Spleen (tissue), 7 donors: ENCODE measurements at regions not wholly inside any gene's neighbourhood (a gene's known extent, or its start where the extent isn't known, plus 50 kb on each side); places are given as distances from the start of the nearest gene placed in this dataset.

Source experiments
- POLR2A ChIP-seq, 3 donors: fragments of 450-650 bp; IDR thresholded peaks; one replicate each; pipeline ENCODE4 v1.5.1; 2017; ENCODE audit warnings: antibody characterized with exemption in 3 of 3, mild to moderate bottlenecking in 1 of 3
- TF ChIP-seq, protein P1 (sequence below), 11 experiments: fragments of 200-600 bp in 7 of 11; fragments of 450-650 bp in 4 of 11; sonication (generic) in 4 of 11; IDR thresholded peaks in 8 of 11; conservative IDR thresholded peaks in 3 of 11; 1 replicate in 7 of 11; 2 replicates in 4 of 11; pipeline versions ENCODE4 v1.4.0 to v1.8.0; 2016 to 2021; ENCODE audit warnings: antibody characterized with exemption in 11 of 11, inconsistent platforms in 4 of 11, mild to moderate bottlenecking in 1 of 11
- donor health status: DM: no; HTN: no; CAD: no; lungs with moderate emphysema.
- donor health status: DM: no; HTN: no; CAD: no.
- donor health status: DM: no; HTN: no; CAD: no.

DNA sequence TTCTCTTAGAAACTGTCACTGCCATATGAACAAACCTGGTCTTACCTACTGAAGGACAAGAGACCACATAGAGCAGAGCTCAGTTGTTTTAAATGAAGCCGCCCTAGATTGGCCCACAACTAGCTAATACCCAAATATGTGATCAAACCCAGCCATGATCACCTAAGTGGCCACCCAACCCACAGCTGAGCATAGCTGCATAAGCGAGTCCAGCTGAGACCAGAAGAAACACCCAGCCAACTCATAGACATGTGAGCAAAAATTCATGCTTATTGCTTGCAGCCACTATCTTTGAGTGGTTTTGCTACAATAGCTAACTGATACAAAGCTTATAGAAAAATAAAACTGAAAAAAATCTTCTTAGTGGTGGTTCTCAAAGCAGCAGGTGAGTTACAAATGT, 124.3 kb upstream of the CPNE4 start:
- TF ChIP-seq, protein P1, sequence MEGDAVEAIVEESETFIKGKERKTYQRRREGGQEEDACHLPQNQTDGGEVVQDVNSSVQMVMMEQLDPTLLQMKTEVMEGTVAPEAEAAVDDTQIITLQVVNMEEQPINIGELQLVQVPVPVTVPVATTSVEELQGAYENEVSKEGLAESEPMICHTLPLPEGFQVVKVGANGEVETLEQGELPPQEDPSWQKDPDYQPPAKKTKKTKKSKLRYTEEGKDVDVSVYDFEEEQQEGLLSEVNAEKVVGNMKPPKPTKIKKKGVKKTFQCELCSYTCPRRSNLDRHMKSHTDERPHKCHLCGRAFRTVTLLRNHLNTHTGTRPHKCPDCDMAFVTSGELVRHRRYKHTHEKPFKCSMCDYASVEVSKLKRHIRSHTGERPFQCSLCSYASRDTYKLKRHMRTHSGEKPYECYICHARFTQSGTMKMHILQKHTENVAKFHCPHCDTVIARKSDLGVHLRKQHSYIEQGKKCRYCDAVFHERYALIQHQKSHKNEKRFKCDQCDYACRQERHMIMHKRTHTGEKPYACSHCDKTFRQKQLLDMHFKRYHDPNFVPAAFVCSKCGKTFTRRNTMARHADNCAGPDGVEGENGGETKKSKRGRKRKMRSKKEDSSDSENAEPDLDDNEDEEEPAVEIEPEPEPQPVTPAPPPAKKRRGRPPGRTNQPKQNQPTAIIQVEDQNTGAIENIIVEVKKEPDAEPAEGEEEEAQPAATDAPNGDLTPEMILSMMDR (IDR thresholded peaks at IDR 0.05 in 8 of 11, conservative IDR thresholded peaks at IDR 0.05 in 3 of 11): no peak
- no peak for TF ChIP-seq POLR2A (IDR thresholded peaks at IDR 0.05)
